ENCODE measurements at regions not wholly inside any gene's neighbourhood (a gene's known extent, or its start where the extent isn't known, plus 50 kb on each side); places are given as distances from the start of the nearest gene placed in this dataset.
"Not testable (repeated sequence)": the region's sequence is repeated elsewhere in the genome, so short reads cannot be mapped to it uniquely, and the experiment has no call there.

DNA sequence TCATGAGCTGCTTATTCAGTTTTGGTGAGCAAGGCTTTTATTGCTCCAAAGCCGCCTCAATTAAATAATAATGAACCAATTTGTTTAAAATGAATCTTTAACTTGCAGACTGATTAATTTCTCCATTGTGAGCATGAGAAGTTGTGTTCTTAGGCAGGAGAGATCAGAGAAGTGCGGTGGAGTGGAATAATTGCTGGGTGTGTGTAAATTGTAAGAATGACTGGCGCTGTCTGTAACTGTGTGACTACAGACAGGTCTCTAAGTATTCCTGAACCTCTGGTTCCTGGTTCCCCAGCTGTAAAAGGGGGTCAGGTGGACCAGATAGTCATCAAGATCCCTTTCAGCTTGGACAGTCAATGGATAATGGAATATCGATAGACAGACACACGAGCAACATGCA lies 98.0 kb upstream of the EFEMP1 start:
- DNase-seq = no peak

GRCh38 chr2:56025469-56026193 lies 102.0 kb upstream of the EFEMP1 start:
- DNase-seq = no peak

DNA sequence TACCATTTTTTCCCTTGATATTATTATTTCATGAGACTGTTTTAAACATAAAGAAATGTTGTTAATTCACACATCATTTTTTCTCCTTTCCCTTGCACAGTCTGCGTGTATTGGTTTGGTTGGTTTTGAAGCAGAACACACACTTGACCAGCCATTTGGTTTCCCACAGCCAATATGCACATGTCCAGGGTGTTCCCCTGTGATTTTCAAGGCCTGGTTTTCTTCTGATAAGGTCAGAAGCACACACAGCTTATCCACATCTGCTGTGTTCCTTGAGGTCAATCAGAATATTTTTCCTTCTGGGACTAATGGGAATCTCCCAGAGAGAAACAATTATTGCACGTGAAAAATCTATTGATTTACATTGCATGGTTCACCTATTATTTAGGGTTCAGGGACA lies 103.2 kb upstream of the EFEMP1 start:
- DNase-seq = no peak

DNA sequence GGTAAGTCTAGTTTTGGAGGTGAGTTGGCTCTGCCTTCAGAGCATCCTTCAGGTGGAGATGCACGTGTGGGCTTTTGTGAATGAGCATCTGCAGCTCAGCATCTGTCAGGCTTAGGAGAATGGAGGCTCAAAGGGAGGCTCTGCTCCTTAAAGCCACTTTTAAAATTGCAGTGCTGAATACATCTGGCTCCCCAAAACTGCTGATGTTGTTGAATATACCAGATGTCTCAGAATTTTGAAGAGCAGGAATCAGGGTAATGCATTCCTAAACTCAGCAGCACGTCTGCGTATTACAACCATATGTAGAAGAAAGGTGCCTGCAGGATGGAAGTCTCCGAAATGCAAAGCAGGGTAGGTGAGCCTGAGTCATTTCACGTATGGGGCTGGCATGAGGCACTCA lies 106.5 kb upstream of the EFEMP1 start:
- no peak for DNase-seq

GRCh38 chr2:56030901-56031300 lies 107.3 kb upstream of the EFEMP1 start:
- no peak for DNase-seq

- no peak for DNase-seq
Measured at GRCh38 chr2:56034258-56034657, 110.7 kb upstream of the EFEMP1 start.

DNA sequence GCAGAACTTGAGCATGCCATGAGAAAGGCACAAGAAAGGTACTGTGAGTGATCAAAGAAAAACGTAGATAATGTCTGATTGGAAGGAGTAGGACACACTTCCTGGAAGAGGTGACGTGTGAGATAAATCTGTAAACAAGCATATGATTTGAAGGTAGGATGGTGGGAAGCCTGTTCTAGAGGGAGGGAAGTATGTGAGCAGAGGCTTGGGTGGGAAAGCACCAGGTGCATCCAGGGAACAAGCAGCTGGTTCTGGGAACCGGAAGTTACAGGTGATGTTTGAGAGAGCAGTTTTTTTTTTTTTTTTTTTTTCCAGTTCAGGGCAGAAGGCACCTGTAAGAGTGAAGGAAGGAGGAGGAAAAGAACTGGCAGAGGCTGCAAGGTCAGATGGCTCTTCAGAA lies 116.6 kb upstream of the EFEMP1 start:
- DNase-seq = no peak

DNA sequence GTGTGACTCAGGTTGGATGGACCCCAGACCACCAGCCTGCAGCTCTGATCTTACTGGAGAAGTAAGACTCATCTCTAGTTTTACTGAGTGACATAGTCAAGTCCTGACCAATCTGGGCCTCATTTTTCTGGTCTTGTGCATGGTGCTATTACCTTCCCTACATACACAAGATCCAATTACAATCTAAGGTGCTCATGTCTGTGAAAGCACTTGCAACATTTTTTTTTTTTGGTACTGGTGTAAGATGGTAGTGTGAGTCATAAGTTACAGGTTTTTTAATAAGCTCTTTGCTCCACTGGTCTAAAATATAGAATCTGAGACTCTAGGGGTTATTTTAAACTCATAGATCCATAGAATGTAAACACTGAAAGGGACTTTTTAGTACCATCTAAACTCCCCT lies 117.3 kb upstream of the EFEMP1 start:
- no peak for DNase-seq

- DNase-seq = no peak
Measured at GRCh38 chr2:56047136-56047535, 123.6 kb upstream of the EFEMP1 start.

GRCh38 chr2:56049233-56049845 lies 125.8 kb upstream of the EFEMP1 start:
- no peak for DNase-seq

DNA sequence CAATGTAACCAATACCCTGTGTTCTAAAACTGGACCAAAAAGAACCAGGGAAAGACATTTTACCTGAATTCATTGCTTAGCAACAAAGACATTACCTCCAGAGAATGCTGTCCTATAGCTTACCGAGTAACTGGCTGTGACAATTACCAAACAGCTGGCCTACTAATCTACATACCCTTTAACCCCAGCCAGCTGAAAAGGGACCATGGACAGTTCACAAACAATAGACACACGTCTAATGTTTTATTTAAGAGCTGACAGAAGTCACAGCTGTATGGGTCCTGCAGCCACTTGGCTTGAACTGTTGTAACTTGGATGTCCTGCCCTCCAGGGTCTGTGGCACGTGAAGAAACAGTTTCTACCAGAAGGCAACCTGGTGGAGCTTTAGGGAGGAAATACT lies 130.1 kb upstream of the EFEMP1 start:
- no peak for DNase-seq

DNA sequence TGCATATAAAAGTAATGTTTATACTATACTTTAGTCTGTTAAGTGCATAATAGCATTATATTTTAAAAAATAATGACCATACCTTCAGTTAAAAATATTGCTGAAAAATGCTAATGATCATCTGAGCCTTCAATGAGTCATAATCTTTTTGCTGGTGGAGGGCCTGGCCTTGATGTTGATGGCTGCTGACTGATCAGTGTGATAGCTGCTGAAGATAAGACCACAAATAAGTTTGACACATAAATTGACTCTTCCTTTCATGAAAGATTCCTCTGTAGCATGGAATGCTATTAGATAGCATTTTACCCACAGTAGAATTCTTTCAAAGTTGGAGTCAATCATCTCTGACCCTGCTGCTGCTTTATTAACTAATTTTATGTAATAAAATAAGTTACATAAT lies 128.4 kb upstream of the CCDC85A start:
- no peak for DNase-seq

DNA sequence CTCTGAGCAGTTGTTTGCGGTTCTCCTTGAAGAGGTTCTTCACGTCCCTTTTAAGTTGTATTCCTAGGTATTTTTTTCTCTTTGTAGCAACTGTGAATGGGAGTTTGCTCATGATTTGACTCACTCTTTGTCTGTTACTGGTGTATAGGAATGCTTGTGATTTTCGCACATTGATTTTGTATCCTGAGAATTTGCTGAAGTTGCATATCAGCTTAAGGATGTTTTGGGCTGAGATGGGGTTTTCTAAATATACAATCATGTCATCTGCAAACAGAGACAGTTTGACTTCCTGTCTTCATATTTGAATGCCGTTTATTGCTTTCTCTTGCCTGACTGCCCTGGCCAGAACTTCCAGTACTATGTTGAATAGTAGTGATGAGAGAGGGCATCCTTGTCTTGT lies 122.5 kb upstream of the CCDC85A start:
- DNase-seq = not testable (repeated sequence)

GRCh38 chr2:56068746-56069145 lies 115.0 kb upstream of the CCDC85A start:
- DNase-seq = no peak

DNA sequence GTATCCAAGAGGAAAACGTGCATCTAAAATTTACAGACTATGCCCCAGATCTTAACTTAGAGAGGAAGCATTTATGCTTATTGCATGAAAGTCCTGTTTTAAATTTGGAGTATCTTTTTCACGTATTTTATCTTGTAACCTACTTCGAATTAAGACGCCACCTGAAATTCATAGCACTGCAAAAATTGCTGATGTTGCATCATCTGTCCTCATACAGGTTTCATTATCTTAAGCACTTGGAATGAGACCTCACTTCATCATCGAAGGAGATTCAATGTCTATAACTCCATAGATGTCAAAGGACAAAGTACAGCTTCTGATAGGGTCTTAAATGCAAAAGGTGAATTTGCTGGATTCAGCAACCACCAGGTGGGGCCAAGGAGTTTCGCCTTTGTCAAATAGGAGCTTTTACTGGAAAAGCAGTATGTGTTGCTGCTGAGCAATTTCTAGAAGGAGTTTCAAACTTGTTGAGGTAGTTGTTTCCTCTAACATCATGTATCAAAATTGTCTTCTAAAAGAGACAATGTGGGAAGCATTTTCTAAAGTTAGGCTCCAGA lies 106.4 kb upstream of the CCDC85A start:
- DNase-seq = peak; percentile 66

DNA sequence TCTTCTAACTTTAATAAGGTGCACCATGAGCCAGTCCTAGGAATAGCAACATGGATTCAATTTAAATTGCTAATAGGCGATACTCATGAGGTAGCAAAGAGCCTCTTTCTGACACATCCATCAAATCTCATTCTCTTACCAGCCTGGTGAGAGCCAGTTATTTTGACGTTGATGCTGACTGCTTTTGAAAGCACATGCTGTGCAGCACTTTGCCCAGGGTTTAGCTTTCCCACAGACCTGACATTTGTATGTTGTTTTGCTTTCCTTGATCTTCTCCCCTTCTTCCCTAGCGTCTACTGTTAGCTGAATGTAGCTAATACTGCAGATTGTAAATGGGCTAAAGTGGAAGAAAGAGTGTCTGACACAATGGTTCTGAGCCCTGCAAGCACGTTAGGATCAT lies 101.1 kb upstream of the CCDC85A start:
- no peak for DNase-seq

- DNase-seq = no peak
Measured at GRCh38 chr2:56084111-56084901, 99.5 kb upstream of the CCDC85A start.

DNA sequence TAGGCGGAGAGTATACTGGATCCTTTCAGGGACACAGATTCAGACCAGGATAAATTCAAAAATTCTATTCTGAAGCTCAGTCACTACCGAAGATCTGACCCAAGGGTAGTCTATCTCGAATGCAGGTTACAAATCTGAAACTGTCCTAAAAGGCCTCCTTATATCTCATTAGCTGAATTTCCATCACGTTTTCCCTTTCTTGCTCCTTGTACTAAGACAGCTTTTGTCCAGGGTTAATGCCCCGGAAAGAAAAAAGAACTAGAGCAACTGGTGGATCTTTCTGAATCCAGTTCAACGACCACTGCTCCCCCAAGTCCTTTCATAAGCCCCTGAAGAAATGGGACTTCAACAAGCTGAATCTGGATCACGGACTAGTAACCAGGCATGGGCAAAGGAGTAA lies 97.5 kb upstream of the CCDC85A start:
- no peak for DNase-seq

GRCh38 chr2:56088411-56088810 lies 95.4 kb upstream of the CCDC85A start:
- DNase-seq = no peak

GRCh38 chr2:56089931-56090330 lies 93.9 kb upstream of the CCDC85A start:
- DNase-seq = no peak

GRCh38 chr2:56099963-56100362 lies 83.8 kb upstream of the CCDC85A start:
- no peak for DNase-seq

- no peak for DNase-seq
Measured at GRCh38 chr2:56100791-56101312, 82.9 kb upstream of the CCDC85A start.

- DNase-seq = no peak
Measured at GRCh38 chr2:56102098-56102497, 81.7 kb upstream of the CCDC85A start.

- no peak for DNase-seq
Measured at GRCh38 chr2:56102866-56103265, 80.9 kb upstream of the CCDC85A start.

Measured in islet precursor cell (in vitro differentiated cells).